Activated CD8-positive, alpha-beta memory T cell treated with anti-CD3 and anti-CD28 coated beads, Interleukin-2, amount 50 U/mL, for 1 hour (primary cell): ENCODE measurements at regions not wholly inside any gene's neighbourhood (a gene's known extent, or its start where the extent isn't known, plus 50 kb on each side); places are given as distances from the start of the nearest gene placed in this dataset.
"Not testable (repeated sequence)": the region's sequence is repeated elsewhere in the genome, so short reads cannot be mapped to it uniquely, and the experiment has no call there.

Experiments
- DNase-seq: peaks from one replicate; pipeline ENCODE4 v3.0.0-alpha.2; 2020; ENCODE audit errors: extremely low read depth

DNA sequence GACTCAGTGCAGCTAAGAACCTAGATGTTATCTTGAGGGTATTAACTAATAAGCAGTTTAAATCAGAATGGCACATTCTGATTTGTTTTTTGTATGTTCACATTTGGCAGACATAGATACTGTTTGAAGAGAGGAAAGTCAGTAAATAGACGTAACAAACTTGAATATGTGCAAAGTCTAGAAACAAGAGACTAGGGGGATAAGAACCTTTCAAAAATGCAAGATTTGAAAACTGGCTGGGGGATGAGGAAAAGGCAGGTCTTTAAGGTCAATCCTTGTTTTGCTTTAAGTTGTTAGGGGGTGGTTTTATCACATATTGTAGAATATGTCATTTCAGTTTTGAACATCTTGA is 136.5 kb downstream of the ZNF92 start:
- DNase-seq: not testable (repeated sequence)

DNA sequence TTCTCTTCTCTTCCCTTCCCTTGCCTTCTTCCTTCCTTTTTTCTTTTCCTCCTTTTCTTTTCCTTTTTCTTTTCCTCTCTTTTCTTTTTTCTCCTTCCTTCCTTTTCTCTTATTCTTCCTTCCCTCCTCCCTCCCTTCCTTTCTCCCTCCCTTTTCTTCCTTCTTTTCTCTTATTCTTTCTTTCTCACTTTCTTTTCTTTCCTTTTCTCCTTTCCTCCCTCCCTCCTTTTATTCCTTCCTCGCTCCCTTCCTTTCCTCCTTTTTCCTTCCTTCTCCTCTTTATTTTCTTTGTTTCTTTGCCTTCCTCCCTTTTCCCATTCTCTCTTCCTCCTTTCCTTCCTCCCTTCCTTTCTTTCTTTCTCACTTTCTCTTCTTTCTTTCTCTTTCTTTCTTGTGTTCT is 146.1 kb downstream of the ZNF92 start:
- not testable (repeated sequence) for DNase-seq

DNA sequence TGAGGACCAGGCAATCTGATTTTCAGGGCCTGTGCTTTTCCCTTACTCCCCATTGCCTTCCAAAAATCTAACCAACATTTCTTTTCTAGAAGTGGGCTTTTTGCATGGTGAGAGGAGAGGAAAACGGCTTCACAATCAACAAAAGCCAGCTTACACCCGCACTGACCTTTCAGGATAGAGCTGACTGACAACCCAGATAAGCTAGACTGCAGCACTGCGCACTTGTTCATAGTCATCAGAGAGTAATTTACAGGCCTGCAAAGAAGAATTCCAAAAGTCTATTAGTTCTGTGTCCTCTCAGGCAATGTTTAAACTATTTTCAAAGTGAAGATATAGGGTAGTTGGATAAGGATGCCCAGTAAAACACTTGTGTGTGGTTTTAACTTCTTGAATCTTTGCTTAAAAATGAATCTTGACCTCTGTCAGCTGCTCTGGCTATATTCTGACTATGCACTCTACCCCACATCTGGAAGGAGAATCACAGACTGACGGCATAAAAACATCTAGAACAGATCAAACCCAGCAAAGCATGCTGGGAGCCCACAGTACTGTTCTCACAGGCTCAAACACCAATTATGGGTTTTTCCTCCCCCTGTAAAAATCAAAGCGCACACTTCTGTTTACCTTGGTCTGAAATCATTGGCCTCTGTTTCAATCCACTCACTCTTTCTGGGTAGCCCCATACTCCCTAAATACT is 172.0 kb downstream of the ZNF92 start:
- DNase-seq: not testable (repeated sequence)

DNA sequence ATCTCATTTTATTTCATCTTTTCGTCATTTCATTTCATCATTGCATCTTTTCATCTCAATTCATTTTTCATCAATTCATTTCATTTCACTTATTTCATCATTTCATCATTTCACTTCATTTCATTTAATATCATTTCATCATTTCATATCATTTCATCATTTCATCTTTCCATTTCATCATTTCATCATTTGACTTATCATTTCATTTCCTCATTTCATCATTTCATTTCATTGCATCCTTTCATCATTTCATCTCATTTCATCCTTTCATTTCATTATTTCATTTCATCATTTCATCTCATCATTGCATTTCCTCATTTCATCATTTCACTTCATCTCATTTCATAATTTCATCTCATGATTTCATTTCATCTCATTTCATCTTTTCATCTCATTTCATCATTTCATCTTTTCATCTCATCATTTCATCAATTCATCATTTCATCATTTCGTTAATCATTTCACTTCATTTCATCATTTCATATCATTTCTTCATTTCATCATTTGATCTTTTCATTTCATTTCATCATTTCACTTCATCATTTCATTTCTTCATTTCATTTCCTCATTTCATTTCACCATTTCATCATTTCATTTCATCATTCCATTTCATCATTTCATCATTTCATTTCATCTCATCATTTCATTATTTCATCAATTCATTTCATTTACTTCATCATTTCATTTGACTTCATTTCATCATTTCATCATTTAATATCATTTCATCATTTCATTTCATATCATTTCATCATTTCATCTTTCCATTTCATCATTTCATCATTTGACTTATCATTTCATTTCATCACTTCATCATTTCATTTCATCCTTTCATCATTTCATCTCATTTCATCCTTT is 176.2 kb downstream of the ZNF92 start:
- DNase-seq: not testable (repeated sequence)

DNA sequence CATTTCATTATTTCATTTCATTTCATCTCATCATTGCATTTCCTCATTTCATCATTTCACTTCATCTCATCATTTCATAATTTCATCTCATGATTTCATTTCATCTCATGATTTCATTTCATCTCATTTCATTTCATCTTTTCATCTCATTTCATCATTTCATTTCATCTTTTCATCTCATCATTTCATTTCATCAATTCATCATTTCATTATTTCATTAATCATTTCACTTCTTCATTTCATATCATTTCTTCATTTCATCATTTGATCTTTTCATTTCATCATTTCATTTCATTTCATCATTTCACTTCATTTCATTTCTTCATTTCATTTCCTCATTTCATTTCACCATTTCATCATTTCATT is 176.8 kb downstream of the ZNF92 start:
- not testable (repeated sequence) for DNase-seq

DNA sequence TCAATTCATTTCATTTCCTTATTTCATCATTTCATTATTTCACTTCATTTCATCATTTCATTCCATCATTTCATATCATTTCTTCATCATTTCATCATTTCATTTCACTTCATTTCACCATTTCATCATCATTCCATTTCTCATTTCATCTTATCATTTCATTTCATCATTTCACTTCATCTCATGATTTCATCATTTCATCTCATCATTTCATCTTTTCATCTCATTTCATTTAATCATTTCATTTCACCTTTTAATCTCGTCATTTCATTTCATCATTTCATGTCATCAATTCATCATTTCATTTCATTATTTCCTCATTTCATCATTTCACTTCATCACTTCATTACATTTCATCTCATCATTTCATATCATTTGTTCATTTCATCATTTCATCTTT is 177.4 kb downstream of the ZNF92 start:
- DNase-seq: not testable (repeated sequence)

DNA sequence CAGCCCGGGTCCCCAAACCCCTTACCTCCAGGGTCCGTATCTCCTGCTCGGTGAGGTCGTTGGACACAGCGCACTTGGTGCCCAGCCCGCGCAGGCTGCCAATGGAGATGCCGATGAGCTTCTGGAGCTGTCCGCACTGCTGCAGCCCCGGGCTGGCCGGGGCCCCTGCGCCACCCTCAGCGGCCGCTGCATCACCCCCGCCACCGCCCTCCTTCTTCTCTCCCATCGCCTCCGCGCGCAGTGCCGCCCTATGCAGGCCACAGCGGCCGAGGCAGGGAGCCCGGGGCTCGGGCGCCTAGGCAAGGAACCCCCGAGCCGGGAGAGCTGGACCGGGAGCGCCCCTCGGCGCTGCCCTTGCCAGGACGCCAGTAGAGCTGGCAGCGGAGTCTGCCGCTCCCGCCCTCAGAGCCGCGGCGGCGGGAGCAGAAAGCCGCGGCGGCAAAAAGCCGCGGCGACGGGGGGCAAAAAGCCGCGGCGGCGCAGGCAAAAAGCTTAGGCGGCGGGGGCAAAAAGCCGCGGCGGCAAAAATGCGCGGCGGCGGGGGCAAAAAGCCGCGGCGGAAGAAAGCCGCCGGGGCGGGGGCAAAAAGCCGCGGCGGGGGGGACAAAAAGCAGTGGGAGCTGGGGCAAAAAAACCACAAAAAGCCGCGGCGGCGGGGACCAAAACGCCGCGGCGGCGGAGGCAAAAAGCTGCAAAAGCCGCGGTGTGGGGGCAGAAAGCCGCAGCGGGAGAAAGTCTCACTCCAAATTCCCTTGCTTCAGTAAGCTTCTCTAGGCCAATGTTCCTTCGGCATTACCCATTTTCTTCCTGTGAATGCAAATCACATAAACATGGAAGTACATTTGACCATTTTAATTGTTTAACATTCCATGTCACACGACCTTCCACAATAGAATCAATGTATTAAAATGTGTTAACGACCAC is 181.2 kb downstream of the ZNF92 start:
- not testable (repeated sequence) for DNase-seq

DNA sequence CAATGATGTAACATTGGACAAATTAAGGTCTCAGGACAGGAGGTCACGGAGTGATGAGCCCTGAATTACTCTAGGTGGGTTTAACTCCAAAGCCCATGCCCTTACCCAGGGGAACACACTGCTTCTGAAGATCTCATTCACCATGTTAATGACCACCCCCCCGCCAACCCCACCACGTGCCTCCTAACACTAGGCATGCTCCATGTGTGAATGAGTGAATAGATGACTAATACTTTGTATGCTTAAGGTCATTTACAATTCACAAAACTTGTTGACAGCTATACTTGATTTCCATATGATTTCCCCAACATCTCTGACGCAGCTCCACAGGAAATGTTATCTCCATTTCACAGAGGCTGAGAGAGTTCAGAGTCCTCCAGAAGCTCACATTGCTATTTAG is 184.9 kb downstream of the ZNF92 start:
- DNase-seq: not testable (repeated sequence)

DNA sequence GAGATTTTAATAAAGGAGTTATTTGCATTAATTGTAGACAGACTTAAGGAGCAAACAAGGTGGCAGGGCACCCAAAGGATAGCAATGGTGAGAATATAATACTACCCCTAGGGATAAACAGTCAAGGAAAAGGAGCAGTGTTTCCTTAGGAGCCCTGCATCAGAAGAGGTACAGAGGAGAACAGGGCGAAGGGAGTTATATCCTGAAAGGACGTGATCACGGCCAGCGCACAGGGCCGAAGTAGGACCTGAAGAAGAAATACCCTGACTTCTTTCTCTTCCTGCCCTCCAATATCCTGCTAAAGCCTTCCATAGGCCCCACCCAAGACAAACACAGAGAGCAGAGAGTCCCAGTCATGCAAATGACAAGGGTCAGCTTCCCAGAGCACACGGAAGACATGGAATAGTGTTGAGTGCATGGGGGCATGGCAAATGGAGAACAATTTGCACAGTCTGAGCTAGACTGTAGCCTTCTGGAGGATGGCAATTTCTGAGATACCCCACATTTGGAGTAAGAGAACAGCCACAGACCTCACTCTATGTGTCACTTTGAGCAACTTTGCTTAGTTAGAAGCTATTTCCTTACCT is 188.2 kb downstream of the ZNF92 start:
- not testable (repeated sequence) for DNase-seq

DNA sequence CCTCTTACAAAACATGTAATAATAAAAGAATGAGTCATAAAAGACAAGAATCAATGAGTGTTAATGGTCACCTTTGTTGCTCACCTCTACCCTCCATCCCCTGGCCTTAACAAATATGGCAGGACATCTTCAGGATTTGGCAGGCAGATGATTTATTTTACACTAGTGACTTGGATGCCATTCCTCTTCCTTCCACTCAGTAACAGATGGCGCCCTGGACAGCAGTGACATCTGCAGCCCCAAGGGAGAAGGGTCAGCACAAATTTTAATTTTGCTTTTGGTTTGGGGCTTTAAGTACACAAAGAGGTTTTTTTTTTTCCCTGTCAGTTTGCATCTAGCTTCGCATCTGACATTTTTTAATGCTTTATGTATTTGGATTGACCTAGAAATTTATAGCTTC is 188.9 kb downstream of the ZNF92 start:
- DNase-seq: not testable (repeated sequence)

DNA sequence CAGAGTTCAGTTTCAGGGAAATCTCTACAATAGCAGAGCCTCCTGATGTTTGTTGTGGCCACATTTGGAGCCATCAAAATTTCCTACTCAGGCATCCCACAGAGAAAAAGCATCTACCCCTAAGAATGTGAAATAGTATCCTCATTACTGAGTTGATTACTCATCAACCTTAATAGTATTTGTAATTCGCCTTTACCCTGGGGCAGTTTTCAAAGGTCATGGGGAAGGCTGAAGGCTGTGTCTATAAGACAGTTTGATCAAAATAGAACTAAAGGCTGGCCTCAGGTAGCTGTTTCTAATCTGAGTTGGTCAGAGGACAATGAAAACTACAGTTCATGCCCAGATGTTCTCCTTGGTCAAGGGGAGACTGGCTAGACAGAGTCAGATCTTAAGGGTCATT is 189.7 kb downstream of the ZNF92 start:
- not testable (repeated sequence) for DNase-seq

DNA sequence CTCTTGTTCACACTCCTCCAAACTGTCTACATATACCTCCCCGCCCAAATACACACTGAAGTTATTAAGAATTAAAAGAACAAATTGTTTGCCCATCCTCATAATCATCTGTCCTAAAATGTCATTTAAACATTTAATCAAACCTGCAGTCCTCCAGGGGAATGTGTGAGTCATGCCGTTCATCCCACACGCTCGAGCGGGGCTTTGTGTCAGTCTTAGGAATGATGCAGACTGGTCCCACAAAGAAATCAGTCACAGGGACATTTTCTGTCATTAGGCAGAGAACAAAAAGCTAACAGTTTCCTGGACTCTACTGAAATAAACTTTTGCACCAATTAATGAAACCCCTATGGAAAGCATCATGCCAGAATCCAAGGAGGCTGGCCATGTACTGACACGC is 194.6 kb downstream of the ZNF92 start:
- DNase-seq: not testable (repeated sequence)

DNA sequence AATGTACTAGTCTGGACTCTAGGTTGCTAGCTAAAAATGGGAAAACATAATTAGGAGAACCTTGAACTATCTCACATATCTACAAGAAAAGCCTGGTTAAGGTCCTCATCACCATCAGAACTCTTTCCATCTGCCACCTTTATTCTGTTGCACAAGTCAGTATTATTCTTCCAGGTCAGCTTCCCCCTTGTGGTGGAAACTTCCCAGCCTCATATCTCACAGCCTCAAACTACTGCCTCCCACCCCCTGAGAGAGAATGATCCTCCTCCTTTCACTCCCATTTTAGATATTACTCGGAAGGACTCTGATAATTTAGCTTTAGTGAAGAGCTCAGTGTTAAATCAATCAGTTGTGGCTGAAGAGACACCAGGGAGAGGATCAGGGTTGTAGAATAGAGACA is 197.3 kb downstream of the ZNF92 start:
- DNase-seq: not testable (repeated sequence)

DNA sequence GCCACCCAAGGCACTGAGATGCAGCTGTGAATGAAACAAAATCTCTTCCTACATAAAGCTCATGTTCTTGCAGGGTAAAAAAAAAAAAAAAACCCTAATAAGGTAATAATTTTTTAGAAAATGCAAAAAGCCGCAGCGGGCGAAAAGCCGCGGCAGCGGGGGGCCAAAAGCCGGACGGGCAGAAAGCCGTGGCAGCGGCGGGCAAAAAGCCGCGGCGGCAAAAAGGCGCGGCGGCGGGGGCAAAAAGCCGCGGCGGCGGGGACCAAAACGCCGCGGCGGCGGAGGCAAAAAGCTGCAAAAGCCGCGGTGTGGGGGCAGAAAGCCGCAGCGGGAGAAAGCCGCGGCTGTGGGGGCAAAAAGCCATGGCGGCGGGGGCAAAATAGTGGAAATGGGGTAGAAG is 198.9 kb downstream of the ZNF92 start:
- DNase-seq: not testable (repeated sequence)

DNA sequence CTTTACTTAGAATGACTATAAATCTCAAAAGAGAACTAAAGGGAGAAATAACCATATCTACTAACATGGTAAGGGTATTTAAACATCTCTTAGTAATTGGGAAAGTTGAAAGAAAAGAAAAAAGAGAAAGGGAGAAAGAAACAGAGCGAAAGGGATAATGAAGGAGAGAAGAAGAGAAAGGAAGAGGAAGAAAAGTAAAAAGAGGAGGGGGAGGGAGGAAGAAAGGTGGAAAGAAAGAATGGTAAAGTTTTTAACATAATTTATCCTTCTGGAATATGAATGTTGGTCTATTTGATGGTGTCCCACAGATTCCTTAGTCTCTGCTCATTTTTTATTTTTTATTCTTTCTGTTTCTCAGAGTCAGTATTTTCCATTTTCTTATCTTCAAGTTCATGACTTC is 202.7 kb downstream of the ZNF92 start:
- DNase-seq: not testable (repeated sequence)

DNA sequence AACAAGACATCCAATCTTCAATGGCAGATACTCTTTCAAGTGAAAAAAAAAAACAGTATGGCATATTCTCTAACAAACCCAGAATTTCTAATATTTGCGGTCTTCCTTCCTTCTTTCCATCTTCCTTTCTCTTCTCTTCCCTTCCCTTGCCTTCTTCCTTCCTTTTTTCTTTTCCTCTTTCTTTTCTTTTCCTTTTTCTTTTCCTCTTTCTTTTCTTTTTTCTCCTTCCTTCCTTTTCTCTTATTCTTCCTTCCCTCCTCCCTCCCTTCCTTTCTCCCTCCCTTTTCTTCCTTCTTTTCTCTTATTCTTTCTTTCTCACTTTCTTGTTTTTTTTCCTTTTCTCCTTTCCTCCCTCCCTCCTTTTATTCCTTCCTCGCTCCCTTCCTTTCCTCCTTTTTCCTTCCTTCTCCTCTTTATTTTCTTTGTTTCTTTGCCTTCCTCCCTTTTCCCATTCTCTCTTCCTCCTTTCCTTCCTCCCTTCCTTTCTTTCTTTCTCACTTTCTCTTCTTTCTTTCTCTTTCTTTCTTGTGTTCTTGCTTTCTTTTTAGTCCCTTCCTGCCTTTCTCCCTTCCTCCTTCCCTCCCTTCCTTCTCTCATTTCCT is 209.0 kb downstream of the ZNF92 start:
- not testable (repeated sequence) for DNase-seq

DNA sequence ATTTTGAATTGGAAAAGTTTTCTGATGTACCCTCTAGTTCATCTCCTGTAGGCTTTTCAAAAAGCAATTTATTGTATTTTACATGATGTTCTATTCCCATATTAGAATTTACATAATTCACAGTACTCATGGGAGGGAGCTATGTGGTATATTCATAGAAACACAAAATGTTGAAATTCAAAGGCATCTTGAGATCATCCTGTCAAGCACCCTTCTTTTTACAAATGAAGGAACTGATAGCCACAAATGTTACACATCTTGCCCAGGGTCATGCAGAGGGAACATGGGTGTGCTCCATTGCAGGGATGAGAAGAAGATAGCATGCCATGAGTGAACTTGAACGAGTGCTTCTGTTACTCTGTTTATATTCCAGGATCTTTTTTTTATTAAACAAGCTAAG is 228.8 kb downstream of the ZNF92 start:
- not testable (repeated sequence) for DNase-seq

DNA sequence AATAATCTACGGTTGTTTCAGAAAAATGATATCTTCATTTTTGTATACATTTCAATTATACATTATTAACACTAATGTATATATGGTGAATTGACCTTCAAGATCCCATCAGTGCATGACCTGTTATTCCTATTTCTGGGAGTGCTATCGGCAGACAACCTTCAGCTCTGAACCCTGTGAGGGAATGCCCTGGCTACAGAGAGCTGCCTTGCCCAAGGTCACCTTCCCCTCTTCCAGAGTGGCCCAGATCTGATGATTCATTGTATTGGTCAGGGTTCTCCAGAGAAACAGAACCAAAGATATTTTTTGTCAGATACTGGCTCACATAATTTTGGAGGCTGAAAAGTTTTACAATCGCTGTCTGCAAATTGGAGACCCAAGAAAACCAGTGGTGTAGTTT is 235.5 kb downstream of the ZNF92 start:
- DNase-seq: no peak

DNA sequence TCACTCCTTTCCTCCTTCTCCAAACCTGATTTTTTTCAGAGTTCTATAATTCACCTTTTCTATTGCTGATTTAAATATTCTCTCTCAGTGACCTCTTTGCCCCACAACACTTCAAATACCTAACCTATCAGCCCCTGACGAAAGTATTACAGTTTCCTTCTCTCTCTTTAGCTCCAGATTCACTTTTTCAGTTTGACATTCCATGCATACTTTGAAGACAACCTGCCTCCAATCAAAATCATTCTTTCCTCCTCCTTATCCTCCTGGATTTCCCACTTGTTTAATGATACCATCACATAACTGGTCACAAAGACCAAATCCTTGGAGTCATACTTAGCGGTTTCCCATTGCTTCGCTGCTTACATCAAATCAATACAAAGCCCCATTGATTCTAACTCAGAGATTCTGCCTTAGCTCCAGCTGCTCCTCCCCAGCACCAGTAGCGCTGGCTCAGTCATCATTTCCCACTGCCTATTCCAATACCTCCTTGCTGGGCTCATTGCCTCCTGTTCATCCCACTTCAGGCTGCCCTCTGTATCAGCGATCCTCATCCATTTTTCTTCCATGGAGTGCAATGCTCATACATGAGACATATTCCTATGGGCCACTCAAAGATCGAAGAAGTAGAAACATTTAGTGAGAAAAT is 240.1 kb downstream of the ZNF92 start:
- not testable (repeated sequence) for DNase-seq

DNA sequence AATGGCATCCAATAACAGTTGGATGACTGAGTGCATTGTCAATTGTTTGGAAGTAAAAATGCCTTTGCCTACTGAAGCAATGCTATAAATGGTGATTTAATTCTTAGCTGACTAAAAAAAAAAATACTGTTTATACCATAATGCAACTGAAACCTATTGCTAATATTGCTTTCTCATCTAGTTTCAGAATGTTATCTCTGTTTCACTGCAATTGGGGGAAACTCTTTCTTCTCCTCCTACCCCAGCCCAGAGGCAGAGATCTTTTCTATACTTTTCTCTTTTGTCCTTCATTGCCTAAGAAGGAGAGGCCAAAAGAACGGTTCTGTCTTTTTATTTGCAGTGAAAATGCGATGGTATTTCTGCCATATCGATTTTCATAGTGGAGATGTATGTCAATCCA is 242.5 kb downstream of the ZNF92 start:
- not testable (repeated sequence) for DNase-seq

DNA sequence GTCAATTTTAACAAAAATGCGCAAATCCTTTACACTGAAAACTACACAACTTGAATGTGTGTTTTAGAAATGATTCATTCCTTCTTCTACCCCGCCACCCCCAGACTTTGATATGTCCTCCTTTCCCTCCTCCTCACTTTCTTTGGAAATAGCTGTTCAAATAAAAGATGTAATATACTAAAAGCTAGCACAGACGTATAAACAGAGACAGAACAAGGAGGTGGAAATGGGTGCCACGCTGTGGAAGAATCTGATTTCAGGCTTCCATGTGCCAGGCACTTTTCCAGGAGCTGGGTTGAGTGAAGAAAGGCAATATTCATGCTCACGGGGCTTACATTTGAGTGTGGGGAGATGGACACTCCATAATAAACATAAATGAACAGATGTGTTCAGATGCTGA is 246.6 kb downstream of the ZNF92 start:
- DNase-seq: not testable (repeated sequence)
